GM20000 (cell line): ENCODE measurements at regions not wholly inside any gene's neighbourhood (a gene's known extent, or its start where the extent isn't known, plus 50 kb on each side); places are given as distances from the start of the nearest gene placed in this dataset.

Experiments
- DNase-seq: peaks from one replicate; pipeline ENCODE4 v3.0.0; 2012; ENCODE audit warnings: low spot score
- TF ChIP-seq, protein P1 (sequence below): IDR thresholded peaks from 2 replicates; pipeline ENCODE4 v1.5.1; 2012; ENCODE audit warnings: mild to moderate bottlenecking, control low read depth; ENCODE audit errors: extremely low read depth, missing control alignments

GRCh38 chr4:151991001-151991883 lies 230.4 kb upstream of the GATB start:
- DNase-seq, result no peak
- TF ChIP-seq, protein P1, sequence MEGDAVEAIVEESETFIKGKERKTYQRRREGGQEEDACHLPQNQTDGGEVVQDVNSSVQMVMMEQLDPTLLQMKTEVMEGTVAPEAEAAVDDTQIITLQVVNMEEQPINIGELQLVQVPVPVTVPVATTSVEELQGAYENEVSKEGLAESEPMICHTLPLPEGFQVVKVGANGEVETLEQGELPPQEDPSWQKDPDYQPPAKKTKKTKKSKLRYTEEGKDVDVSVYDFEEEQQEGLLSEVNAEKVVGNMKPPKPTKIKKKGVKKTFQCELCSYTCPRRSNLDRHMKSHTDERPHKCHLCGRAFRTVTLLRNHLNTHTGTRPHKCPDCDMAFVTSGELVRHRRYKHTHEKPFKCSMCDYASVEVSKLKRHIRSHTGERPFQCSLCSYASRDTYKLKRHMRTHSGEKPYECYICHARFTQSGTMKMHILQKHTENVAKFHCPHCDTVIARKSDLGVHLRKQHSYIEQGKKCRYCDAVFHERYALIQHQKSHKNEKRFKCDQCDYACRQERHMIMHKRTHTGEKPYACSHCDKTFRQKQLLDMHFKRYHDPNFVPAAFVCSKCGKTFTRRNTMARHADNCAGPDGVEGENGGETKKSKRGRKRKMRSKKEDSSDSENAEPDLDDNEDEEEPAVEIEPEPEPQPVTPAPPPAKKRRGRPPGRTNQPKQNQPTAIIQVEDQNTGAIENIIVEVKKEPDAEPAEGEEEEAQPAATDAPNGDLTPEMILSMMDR, result no peak

- TF ChIP-seq, protein P1, result no peak
- DNase-seq, result no peak
These were observed 229.4 kb upstream of the GATB start for GRCh38 chr4:151990201-151990600.

DNA sequence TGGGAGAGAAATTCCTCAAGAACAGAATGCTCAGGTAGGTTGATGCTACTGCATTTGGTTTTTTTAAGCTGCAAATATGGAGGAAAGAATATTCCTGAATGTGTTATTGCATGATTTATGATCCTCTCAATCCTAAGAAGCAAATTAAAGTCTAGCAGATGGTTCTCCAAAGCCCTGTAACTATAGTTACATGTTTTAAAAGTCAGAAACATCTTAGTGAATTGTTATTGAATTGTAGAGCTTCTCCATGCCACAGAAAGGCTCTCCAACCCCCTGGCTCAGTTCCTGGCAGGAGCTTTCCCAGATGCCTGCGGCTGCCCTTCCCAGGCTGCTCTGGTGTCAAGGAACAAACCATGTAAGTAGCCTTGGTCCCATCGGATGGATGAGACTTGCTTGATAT lies 227.8 kb upstream of the GATB start:
- DNase-seq, result no peak
- TF ChIP-seq, protein P1, result no peak

DNA sequence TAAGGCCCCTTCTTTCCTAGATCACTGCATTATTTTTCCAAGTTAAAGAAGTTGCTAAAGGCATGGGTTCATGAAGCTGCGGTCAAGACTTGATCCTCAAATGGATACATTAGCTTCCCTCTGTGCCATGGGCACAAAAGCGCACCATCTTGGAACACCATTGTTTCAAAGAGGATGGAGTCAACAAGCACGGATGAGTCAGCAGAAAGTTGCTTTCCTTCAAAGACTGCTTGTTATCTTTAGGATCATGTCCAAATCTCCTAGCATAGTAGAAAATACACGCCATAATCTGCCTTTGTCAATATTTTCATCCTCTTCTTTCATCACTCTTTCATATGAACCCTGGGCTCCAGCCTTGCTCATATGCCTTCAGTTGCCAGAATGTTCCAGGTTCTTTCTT lies 226.8 kb upstream of the GATB start:
- TF ChIP-seq, protein P1, result no peak
- no peak for DNase-seq

DNA sequence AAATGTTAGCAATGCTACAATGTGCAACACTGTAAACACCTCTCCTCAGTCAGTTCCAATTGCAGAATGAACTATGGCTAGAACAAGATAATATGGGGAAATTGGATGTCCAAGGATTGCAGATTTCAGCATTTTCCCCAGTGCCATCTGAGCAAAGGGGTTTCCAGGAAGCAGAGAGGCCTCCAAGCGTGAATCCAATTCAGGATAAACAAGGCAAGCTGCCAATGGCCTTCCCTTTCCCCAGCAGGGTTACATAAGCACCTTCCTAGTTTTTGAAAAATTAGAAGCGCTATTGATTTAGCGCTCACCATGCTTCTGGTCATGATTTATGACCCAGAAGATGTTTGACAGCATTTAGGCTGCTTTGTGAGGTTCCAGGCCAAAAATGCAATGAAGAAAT lies 223.0 kb upstream of the GATB start:
- TF ChIP-seq, protein P1, result no peak
- no peak for DNase-seq

GRCh38 chr4:151979819-151980218 lies 219.0 kb upstream of the GATB start:
- TF ChIP-seq, protein P1, result no peak
- DNase-seq, result no peak

GRCh38 chr4:151968643-151969042 lies 207.8 kb upstream of the GATB start:
- TF ChIP-seq, protein P1, result no peak
- DNase-seq, result no peak
